CD4-positive, alpha-beta memory T cell (primary cell): ENCODE measurements at regions not wholly inside any gene's neighbourhood (a gene's known extent, or its start where the extent isn't known, plus 50 kb on each side); places are given as distances from the start of the nearest gene placed in this dataset.
A peak's percentile ranks its signal among the peaks of the same experiment; 100 is the strongest.
"Not testable (repeated sequence)": the region's sequence is repeated elsewhere in the genome, so short reads cannot be mapped to it uniquely, and the experiment has no call there.

Experiments
- CTCF ChIA-PET: fragments of 350-600 bp; sonication (Branson Sonifier 250); formaldehyde crosslinking; loops from one replicate; lab custom pipeline; 2021; ENCODE audit warnings: inconsistent platforms; ENCODE audit not compliant: partially characterized antibody; lab: Charles Lee
- POLR2A ChIA-PET: fragments of 350-600 bp; sonication (Branson Sonifier 250); formaldehyde crosslinking; loops from one replicate; lab custom pipeline; 2021; ENCODE audit not compliant: partially characterized antibody; lab: Charles Lee
- DNase-seq, 5 donors: peaks; one replicate each; pipeline versions ENCODE4 v3.0.0 to v3.0.0-alpha.2; 2020 to 2022; ENCODE audit warnings: mixed read lengths in 1 of 5
- H3K27ac ChIP-seq: one replicate; pipeline ENCODE4 v1.7.0; 2013; ENCODE audit warnings: low read depth, low read length
- H3K27me3 ChIP-seq: 2 replicates; pipeline ENCODE4 v1.7.0; 2013; ENCODE audit warnings: mild to moderate bottlenecking, low read length, moderate library complexity; ENCODE audit not compliant: insufficient read depth
- H3K36me3 ChIP-seq: 2 replicates; pipeline ENCODE4 v1.7.0; 2013; ENCODE audit warnings: mild to moderate bottlenecking, low read length, moderate library complexity; ENCODE audit not compliant: insufficient read depth
- H3K4me1 ChIP-seq: 2 replicates; pipeline ENCODE4 v1.7.0; 2013; ENCODE audit warnings: mild to moderate bottlenecking, low read length, moderate library complexity; ENCODE audit not compliant: insufficient read depth
- H3K4me3 ChIP-seq, 2 donors: one replicate each; pipeline ENCODE4 v1.7.0; 2013; ENCODE audit warnings: low read length in 2 of 2, mild to moderate bottlenecking in 1 of 2
- H3K9me3 ChIP-seq, 2 donors: one replicate each; pipeline ENCODE4 v1.7.0; 2013; ENCODE audit warnings: low read length in 2 of 2, control low read depth in 1 of 2; ENCODE audit not compliant: control insufficient read depth in 1 of 2
- H3K27ac Mint-ChIP-seq, 7 donors: one replicate each; pipeline ENCODE4 v1.8.0; 2020 to 2021; ENCODE audit warnings: mixed read lengths in 7 of 7, mild to moderate bottlenecking in 6 of 7, inconsistent platforms in 3 of 7, moderate library complexity in 3 of 7
- H3K27me3 Mint-ChIP-seq, 2 donors: one replicate each; pipeline ENCODE4 v1.8.0; 2020 to 2021; ENCODE audit warnings: mixed read lengths in 2 of 2
- H3K36me3 Mint-ChIP-seq, 2 donors: one replicate each; pipeline ENCODE4 v1.8.0; 2020 to 2021; ENCODE audit warnings: mixed read lengths in 2 of 2, inconsistent platforms in 1 of 2, mild to moderate bottlenecking in 1 of 2
- H3K4me1 Mint-ChIP-seq, 4 donors: one replicate each; pipeline ENCODE4 v1.8.0; 2020 to 2021; ENCODE audit warnings: mixed read lengths in 4 of 4, mild to moderate bottlenecking in 1 of 4
- H3K4me3 Mint-ChIP-seq, 8 donors: one replicate each; pipeline ENCODE4 v1.8.0; 2020 to 2021; ENCODE audit warnings: mixed read lengths in 8 of 8, mild to moderate bottlenecking in 7 of 8, moderate library complexity in 6 of 8, inconsistent platforms in 3 of 8
- H3K9me3 Mint-ChIP-seq, 8 donors: one replicate each; pipeline ENCODE4 v1.8.0; 2020 to 2021; ENCODE audit warnings: mixed read lengths in 8 of 8, mild to moderate bottlenecking in 5 of 8, inconsistent platforms in 3 of 8, moderate library complexity in 1 of 8
- intact Hi-C: fragments of 100-400 bp; cut with micrococcal nuclease; formaldehyde crosslinking; loops from one replicate; pipeline ENCODE4 v1.15.1; 2023

DNA sequence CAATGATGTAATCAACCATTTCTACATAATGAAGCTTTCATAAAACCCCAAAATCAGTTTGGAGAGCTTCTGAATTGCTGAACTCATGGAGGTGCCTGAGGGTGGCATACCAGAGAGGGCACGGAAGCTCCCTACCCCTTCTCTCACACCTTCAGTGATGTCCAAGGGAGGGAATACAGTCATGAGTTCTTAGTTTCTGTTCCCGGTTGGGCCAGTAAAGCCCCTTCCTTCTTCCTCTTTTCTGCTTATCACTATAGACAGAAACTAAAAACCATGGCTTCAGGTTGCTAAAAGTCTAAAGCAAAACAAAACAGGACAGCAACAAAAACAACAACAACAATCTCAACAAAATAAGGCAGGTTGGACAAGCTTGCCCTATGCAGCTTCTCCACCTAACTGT is 260.0 kb downstream of the SPATA31A6 start:
- H3K4me1 Mint-ChIP-seq, H3K4me1 ChIP-seq, POLR2A ChIA-PET, H3K27ac Mint-ChIP-seq, H3K9me3 ChIP-seq, H3K36me3 ChIP-seq, H3K27me3 Mint-ChIP-seq, H3K4me3 Mint-ChIP-seq, H3K27ac ChIP-seq, H3K27me3 ChIP-seq, intact Hi-C loops, CTCF ChIA-PET, H3K9me3 Mint-ChIP-seq, H3K4me3 ChIP-seq, H3K36me3 Mint-ChIP-seq, DNase-seq: not testable (repeated sequence)

DNA sequence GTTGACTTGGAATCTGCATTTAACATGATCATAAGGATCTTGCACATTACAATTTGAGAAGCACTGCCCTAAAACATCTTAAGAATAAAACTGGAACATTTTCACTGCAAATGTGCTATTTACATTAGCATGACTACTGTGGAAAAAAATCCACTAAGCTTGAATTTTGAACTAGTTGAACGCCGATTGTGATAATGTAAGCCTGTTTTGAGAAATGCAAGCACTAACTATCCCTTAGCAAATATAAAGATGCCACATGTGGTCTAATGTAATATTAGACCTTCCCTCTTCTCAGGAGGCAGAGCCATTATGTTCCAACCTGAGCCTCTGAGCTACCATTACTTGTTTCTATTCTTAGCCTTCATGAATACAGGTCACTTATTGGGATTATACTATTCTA is 278.0 kb downstream of the SPATA31A6 start:
- H3K9me3 Mint-ChIP-seq, H3K27me3 Mint-ChIP-seq, H3K4me1 ChIP-seq, H3K4me1 Mint-ChIP-seq, intact Hi-C loops, H3K27ac Mint-ChIP-seq, DNase-seq, H3K36me3 Mint-ChIP-seq, CTCF ChIA-PET, H3K27me3 ChIP-seq, H3K9me3 ChIP-seq, H3K36me3 ChIP-seq, H3K27ac ChIP-seq, H3K4me3 Mint-ChIP-seq, H3K4me3 ChIP-seq, POLR2A ChIA-PET: not testable (repeated sequence)

DNA sequence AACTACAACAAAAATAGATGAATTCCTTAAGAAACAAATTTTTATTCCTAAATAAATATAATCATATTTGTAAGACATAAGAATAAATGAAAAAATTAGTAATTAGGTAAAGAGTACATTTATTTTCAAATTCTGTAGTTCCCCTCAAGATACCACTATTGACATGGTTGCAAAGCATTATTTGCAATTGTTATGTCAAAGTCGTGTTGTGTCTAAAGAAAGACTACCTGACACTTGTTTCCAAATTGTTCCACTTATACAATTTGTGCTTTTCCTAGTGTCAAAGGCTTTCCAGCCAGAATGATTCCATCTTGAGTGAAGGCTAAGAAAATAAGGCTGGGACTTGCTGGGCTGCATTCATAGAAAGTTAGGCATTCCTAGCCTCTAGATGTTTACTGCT is 278.4 kb downstream of the SPATA31A6 start:
- H3K27me3 ChIP-seq, H3K4me3 Mint-ChIP-seq, H3K27ac Mint-ChIP-seq, H3K4me3 ChIP-seq, H3K4me1 Mint-ChIP-seq, CTCF ChIA-PET, H3K9me3 Mint-ChIP-seq, H3K27ac ChIP-seq, H3K4me1 ChIP-seq, POLR2A ChIA-PET, DNase-seq, H3K9me3 ChIP-seq, intact Hi-C loops, H3K36me3 Mint-ChIP-seq, H3K27me3 Mint-ChIP-seq, H3K36me3 ChIP-seq: not testable (repeated sequence)

DNA sequence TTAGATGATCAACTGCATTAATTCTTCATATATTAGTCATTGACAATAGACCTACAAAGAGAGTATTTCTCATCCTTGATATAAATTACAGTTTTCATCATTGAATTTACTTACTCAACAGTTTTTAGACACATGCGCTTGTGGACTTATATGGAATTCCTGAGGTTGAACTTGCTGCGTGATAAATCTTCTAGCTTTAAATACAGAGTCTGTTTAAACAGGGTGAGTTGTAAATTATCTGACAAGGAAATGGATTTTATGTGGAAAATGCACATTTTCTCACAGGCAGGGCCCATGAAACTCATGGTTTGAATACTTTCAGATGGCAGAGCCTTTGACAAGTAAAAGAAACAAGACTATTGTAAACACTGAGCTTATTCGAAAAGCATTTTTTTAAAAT is 280.5 kb downstream of the SPATA31A6 start:
- H3K27ac ChIP-seq, H3K27ac Mint-ChIP-seq, H3K4me3 Mint-ChIP-seq, H3K9me3 Mint-ChIP-seq, H3K4me1 ChIP-seq, CTCF ChIA-PET, intact Hi-C loops, H3K27me3 Mint-ChIP-seq, POLR2A ChIA-PET, H3K4me3 ChIP-seq, DNase-seq, H3K9me3 ChIP-seq, H3K36me3 ChIP-seq, H3K36me3 Mint-ChIP-seq, H3K4me1 Mint-ChIP-seq, H3K27me3 ChIP-seq: not testable (repeated sequence)

DNA sequence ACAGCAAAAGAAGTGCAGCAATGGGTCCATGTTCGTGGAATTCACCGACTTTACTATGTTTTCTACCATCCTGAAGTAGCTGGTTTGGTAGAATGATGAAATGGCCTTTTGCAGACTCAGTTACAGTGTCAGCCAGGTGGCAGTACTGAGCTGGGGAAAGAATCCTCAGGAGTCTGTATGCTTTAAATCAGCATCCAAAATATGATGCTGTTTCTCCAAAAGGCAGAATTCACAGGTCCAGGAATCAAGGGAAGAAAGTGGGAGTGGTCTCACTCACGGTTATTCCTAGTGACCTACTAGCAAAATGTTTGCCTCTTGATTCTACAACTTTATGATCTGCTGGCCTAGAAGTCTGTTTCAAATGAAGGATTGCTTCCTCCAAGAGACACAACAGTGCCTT is 287.1 kb downstream of the SPATA31A6 start:
- H3K4me3 ChIP-seq, H3K4me1 ChIP-seq, H3K36me3 Mint-ChIP-seq, H3K36me3 ChIP-seq, CTCF ChIA-PET, H3K9me3 Mint-ChIP-seq, H3K27me3 Mint-ChIP-seq, intact Hi-C loops, H3K4me3 Mint-ChIP-seq, H3K4me1 Mint-ChIP-seq, H3K27ac ChIP-seq, H3K27ac Mint-ChIP-seq, H3K9me3 ChIP-seq, POLR2A ChIA-PET, H3K27me3 ChIP-seq: not testable (repeated sequence)
- peak in 3 of 5 donors; percentile 6 to 10 (median 7) for DNase-seq

DNA sequence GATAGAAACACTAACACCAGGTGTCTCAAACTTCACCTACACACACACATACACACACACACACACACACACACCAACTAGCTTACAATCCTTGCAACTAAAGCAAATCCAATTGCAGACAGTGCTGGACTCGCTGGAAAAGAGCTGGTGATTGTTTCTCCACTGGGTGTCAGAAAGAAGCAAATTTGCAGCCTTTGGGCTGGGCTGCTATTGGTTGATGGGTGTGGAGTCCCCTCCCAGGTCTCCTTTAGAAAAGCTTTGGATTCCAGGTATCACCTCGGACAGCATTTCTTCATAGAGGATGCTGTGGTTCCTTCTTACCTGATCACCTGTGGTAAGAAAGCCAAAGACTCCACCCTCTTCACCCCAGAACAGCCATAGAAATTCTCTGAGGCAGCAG is 307.5 kb downstream of the SPATA31A6 start:
- H3K27me3 ChIP-seq, H3K4me3 Mint-ChIP-seq, DNase-seq, H3K27ac Mint-ChIP-seq, H3K4me1 ChIP-seq, H3K9me3 Mint-ChIP-seq, H3K4me3 ChIP-seq, H3K36me3 ChIP-seq, POLR2A ChIA-PET, H3K4me1 Mint-ChIP-seq, intact Hi-C loops, H3K9me3 ChIP-seq, H3K27me3 Mint-ChIP-seq, H3K27ac ChIP-seq, CTCF ChIA-PET, H3K36me3 Mint-ChIP-seq: not testable (repeated sequence)

DNA sequence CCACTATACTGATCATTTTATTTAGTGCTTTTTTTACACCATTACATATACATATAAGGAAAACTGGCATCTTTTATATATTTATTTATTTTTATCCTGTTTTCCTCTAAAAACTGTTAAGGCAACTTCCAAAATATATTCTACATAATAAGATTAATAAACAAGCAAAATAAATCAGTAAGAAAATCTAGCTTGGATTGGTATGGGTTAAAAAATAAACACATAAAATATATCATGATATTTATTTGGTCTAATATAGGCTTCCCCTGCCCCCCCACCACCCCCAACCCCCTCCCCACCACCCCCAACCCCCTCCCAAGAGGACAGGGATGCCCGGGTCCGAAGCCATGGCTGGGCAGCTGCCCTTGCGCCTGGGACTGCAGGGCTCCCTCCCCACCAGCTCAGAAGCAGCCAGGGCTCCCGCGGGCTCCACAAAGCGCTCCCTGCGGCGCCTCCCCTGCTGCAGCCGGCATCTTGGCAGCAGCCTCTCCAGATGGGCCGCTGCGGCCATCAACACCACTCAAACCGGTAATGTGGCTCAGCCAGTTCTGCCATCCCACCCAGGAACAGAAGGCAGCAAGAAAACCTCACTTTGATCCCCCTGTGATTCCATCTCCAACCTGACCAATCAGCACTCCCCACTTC is 319.3 kb downstream of the SPATA31A6 start:
- H3K36me3 Mint-ChIP-seq, POLR2A ChIA-PET, H3K27me3 ChIP-seq, intact Hi-C loops, H3K36me3 ChIP-seq, H3K4me1 Mint-ChIP-seq, H3K27ac ChIP-seq, H3K9me3 ChIP-seq, H3K4me1 ChIP-seq, H3K4me3 Mint-ChIP-seq, H3K27ac Mint-ChIP-seq, H3K4me3 ChIP-seq, CTCF ChIA-PET, H3K9me3 Mint-ChIP-seq: not testable (repeated sequence)
- peak in 1 of 5 donors; percentile 29 for DNase-seq
- H3K27me3 Mint-ChIP-seq: peaks cover 8 to 14% of the 10 kb centered on the region in 2 donors

DNA sequence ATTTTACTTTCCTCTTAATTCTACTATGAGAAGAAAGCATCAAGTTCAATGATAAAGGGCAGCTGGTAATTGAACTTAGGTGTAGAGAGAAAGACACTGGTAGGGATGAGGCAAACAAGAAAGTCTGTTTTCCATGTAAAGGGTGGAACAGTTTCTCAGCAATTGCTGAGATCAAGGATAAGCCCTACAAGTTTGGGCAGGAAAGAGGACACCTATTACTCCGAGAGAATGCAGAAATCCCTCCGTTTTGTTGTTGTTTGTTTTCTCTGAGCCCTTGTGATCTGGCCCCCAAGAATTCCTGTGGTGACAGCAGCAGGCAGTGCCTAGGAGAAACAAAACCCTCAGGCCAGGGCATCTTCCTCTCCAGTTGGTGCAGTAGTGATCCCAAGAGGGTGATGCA is 324.7 kb downstream of the SPATA31A6 start:
- POLR2A ChIA-PET, H3K4me3 Mint-ChIP-seq, DNase-seq, H3K4me1 Mint-ChIP-seq, H3K9me3 Mint-ChIP-seq, H3K27ac Mint-ChIP-seq, CTCF ChIA-PET, H3K4me3 ChIP-seq, H3K27ac ChIP-seq, H3K27me3 Mint-ChIP-seq, intact Hi-C loops, H3K36me3 Mint-ChIP-seq, H3K36me3 ChIP-seq, H3K27me3 ChIP-seq, H3K9me3 ChIP-seq, H3K4me1 ChIP-seq: not testable (repeated sequence)
